GM18861 (cell line): ENCODE measurements at regions not wholly inside any gene's neighbourhood (a gene's known extent, or its start where the extent isn't known, plus 50 kb on each side); places are given as distances from the start of the nearest gene placed in this dataset.
"Not testable (repeated sequence)": the region's sequence is repeated elsewhere in the genome, so short reads cannot be mapped to it uniquely, and the experiment has no call there.

ENCODE experiments used
- ATAC-seq: cut with Tn5 transposase; IDR thresholded peaks from one replicate; pipeline ENCODE4 v1.9.1; 2021; ENCODE audit not compliant: unreplicated experiment

GRCh38 chr2:125341353-125341752, 1314.6 kb upstream of the GYPC start:
- ATAC-seq, result no peak

- ATAC-seq, result not testable (repeated sequence)
These were observed 1302.4 kb upstream of the GYPC start for GRCh38 chr2:125353542-125353941.

- no peak for ATAC-seq
These were observed 1291.6 kb upstream of the GYPC start for GRCh38 chr2:125364192-125364983.

- ATAC-seq, result no peak
These were observed 1291.0 kb upstream of the GYPC start for GRCh38 chr2:125364984-125365265.

GRCh38 chr2:125371867-125372266, 1284.1 kb upstream of the GYPC start:
- ATAC-seq, result no peak

- no peak for ATAC-seq
These were observed 1282.7 kb upstream of the GYPC start for GRCh38 chr2:125373293-125373692.

GRCh38 chr2:125386074-125386473, 1269.9 kb upstream of the GYPC start:
- ATAC-seq, result no peak

GRCh38 chr2:125397535-125398251, 1258.3 kb upstream of the GYPC start:
- ATAC-seq, result peak; percentile 87

- ATAC-seq, result peak; percentile 37
These were observed 1257.0 kb upstream of the GYPC start for GRCh38 chr2:125398738-125399524.

GRCh38 chr2:125405816-125406215, 1250.1 kb upstream of the GYPC start:
- no peak for ATAC-seq

- no peak for ATAC-seq
These were observed 1247.0 kb upstream of the GYPC start for GRCh38 chr2:125408874-125409538.

- ATAC-seq, result no peak
These were observed 1237.5 kb upstream of the GYPC start for GRCh38 chr2:125418483-125418882.

- not testable (repeated sequence) for ATAC-seq
These were observed 1233.7 kb upstream of the GYPC start for GRCh38 chr2:125422198-125422770.

GRCh38 chr2:125424266-125424785, 1231.6 kb upstream of the GYPC start:
- no peak for ATAC-seq

- ATAC-seq, result no peak
These were observed 1228.1 kb upstream of the GYPC start for GRCh38 chr2:125427721-125428315.

- ATAC-seq, result no peak
These were observed 1211.9 kb upstream of the GYPC start for GRCh38 chr2:125444106-125444505.

- ATAC-seq, result no peak
These were observed 1210.5 kb upstream of the GYPC start for GRCh38 chr2:125445495-125445894.

GRCh38 chr2:125450092-125450491, 1205.9 kb upstream of the GYPC start:
- ATAC-seq, result no peak

GRCh38 chr2:125455110-125455509, 1200.8 kb upstream of the GYPC start:
- ATAC-seq, result peak; percentile 62

GRCh38 chr2:125456693-125457363, 1199.1 kb upstream of the GYPC start:
- no peak for ATAC-seq
